Neutrophil (primary cell): ENCODE measurements at regions not wholly inside any gene's neighbourhood (a gene's known extent, or its start where the extent isn't known, plus 50 kb on each side); places are given as distances from the start of the nearest gene placed in this dataset.

Experiments used
- H3K27ac ChIP-seq: fragments of 200-600 bp; sonication (generic); 2 replicates; pipeline ENCODE4 v1.5.1; 2016; ENCODE audit warnings: mild to moderate bottlenecking, moderate library complexity
- H3K27me3 ChIP-seq: fragments of 200-600 bp; sonication (generic); 2 replicates; pipeline ENCODE4 v1.6.0; 2016; ENCODE audit warnings: mild to moderate bottlenecking
- H3K36me3 ChIP-seq: fragments of 200-600 bp; sonication (generic); 2 replicates; pipeline ENCODE4 v1.5.1; 2017
- H3K4me1 ChIP-seq, 2 experiments: fragments of 200-600 bp in 1 of 2; sonication (generic) in 1 of 2; 1 replicate in 1 of 2; 2 replicates in 1 of 2; pipeline versions ENCODE4 v1.5.1 to v1.6.1; 2013 to 2016; ENCODE audit warnings: low read depth in 1 of 2, low read length in 1 of 2, mild to moderate bottlenecking in 1 of 2, moderate library complexity in 1 of 2; ENCODE audit not compliant: control insufficient read depth in 1 of 2, insufficient read depth in 1 of 2
- H3K4me3 ChIP-seq, 2 experiments: fragments of 200-600 bp in 1 of 2; sonication (generic) in 1 of 2; 1 replicate in 1 of 2; 2 replicates in 1 of 2; pipeline ENCODE4 v1.5.1; 2013 to 2016; ENCODE audit warnings: low read depth in 1 of 2, low read length in 1 of 2, mild to moderate bottlenecking in 1 of 2, moderate library complexity in 1 of 2
- H3K9me3 ChIP-seq: fragments of 200-600 bp; sonication (generic); 2 replicates; pipeline ENCODE4 v1.5.1; 2016
- TF ChIP-seq, protein P1 (sequence below): fragments of 200-600 bp; sonication (generic); IDR thresholded peaks from 2 replicates; pipeline ENCODE4 v1.5.1; 2016; ENCODE audit warnings: antibody characterized with exemption

DNA sequence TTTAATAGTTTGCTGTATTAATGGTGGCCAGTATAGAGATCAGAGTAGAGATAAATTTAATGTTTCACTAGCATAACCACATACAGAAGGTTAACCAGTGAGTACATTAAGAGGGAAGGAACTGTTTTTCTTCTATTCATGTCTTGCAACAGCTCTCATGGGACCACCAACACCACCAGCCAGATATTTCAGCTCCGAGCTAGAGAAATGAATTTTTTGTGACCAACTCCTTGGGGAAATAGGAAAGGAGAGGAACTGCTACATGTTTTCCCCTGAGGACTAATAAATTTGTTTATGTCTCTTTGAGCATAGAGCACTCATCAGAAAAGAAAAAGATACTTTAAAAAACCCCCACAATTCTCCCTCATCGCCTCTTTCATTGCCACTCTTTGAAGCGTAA is 247.5 kb downstream of the MBNL1 start:
- no peak overlapping the region for H3K27ac ChIP-seq
- no peaks in the 10 kb centered on the region for H3K4me1 ChIP-seq
- no peaks in the 10 kb centered on the region for H3K36me3 ChIP-seq
- TF ChIP-seq, protein P1, sequence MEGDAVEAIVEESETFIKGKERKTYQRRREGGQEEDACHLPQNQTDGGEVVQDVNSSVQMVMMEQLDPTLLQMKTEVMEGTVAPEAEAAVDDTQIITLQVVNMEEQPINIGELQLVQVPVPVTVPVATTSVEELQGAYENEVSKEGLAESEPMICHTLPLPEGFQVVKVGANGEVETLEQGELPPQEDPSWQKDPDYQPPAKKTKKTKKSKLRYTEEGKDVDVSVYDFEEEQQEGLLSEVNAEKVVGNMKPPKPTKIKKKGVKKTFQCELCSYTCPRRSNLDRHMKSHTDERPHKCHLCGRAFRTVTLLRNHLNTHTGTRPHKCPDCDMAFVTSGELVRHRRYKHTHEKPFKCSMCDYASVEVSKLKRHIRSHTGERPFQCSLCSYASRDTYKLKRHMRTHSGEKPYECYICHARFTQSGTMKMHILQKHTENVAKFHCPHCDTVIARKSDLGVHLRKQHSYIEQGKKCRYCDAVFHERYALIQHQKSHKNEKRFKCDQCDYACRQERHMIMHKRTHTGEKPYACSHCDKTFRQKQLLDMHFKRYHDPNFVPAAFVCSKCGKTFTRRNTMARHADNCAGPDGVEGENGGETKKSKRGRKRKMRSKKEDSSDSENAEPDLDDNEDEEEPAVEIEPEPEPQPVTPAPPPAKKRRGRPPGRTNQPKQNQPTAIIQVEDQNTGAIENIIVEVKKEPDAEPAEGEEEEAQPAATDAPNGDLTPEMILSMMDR, result no peak
- no peaks in the 10 kb centered on the region for H3K27me3 ChIP-seq
- H3K9me3 ChIP-seq, result no peaks in the 10 kb centered on the region
- no peak overlapping the region for H3K4me3 ChIP-seq

- no peaks in the 10 kb centered on the region for H3K27me3 ChIP-seq
- TF ChIP-seq, protein P1, result no peak
- no peaks in the 10 kb centered on the region for H3K4me1 ChIP-seq
- H3K36me3 ChIP-seq, result no peaks in the 10 kb centered on the region
- H3K4me3 ChIP-seq, result no peak overlapping the region
- H3K9me3 ChIP-seq, result no peaks in the 10 kb centered on the region
- no peak overlapping the region for H3K27ac ChIP-seq
These were observed 248.8 kb downstream of the MBNL1 start for GRCh38 chr3:152517502-152517901.

- no peak overlapping the region for H3K4me3 ChIP-seq
- no peaks in the 10 kb centered on the region for H3K27me3 ChIP-seq
- H3K36me3 ChIP-seq, result no peaks in the 10 kb centered on the region
- H3K4me1 ChIP-seq, result no peaks in the 10 kb centered on the region
- H3K27ac ChIP-seq, result no peak overlapping the region
- TF ChIP-seq, protein P1, result no peak
- H3K9me3 ChIP-seq, result no peaks in the 10 kb centered on the region
These were observed 249.6 kb downstream of the MBNL1 start for GRCh38 chr3:152518346-152518745.

- no peaks in the 10 kb centered on the region for H3K4me1 ChIP-seq
- H3K36me3 ChIP-seq, result no peaks in the 10 kb centered on the region
- no peaks in the 10 kb centered on the region for H3K27me3 ChIP-seq
- H3K4me3 ChIP-seq, result no peak overlapping the region
- no peaks in the 10 kb centered on the region for H3K9me3 ChIP-seq
- TF ChIP-seq, protein P1, result no peak
- H3K27ac ChIP-seq, result no peak overlapping the region
These were observed 250.6 kb downstream of the MBNL1 start for GRCh38 chr3:152519376-152519775.

GRCh38 chr3:152522036-152522435 is 253.3 kb downstream of the MBNL1 start:
- no peaks in the 10 kb centered on the region for H3K27me3 ChIP-seq
- H3K4me3 ChIP-seq, result no peak overlapping the region

More at GRCh38 chr3:152522036-152522435, 253.3 kb downstream of the MBNL1 start:
- Histone ChIP-seq H3K36me3 (no peaks in the 10 kb centered on the region), H3K9me3 (no peaks in the 10 kb centered on the region), H3K27ac (no peak overlapping the region), H3K4me1 (no peaks in the 10 kb centered on the region)
- TF ChIP-seq, protein P1, result no peak
